Aorta (tissue), 5 donors: ENCODE measurements at regions not wholly inside any gene's neighbourhood (a gene's known extent, or its start where the extent isn't known, plus 50 kb on each side); places are given as distances from the start of the nearest gene placed in this dataset.

ENCODE experiments used
- ATAC-seq: fragments of 200-7000 bp; cut with Tn5 transposase; one replicate; pipeline ENCODE4 v1.9.1; 2022; ENCODE audit warnings: moderate library complexity; ENCODE audit not compliant: low FRiP score
- DNase-seq, 2 donors: peaks; one replicate each; pipeline ENCODE4 v3.0.0-alpha.2; 2020
- H3K27ac ChIP-seq, 2 donors: one replicate each; pipeline ENCODE4 v1.5.1; 2013; ENCODE audit warnings: low read length in 2 of 2, mild to moderate bottlenecking in 2 of 2, moderate library complexity in 2 of 2, control low read depth in 1 of 2, inconsistent platforms in 1 of 2, low read depth in 1 of 2
- H3K27me3 ChIP-seq, 2 donors: one replicate each; pipeline ENCODE4 v1.6.1; 2013; ENCODE audit warnings: control low read depth in 1 of 2, low read length in 1 of 2, mild to moderate bottlenecking in 1 of 2, moderate library complexity in 1 of 2; ENCODE audit not compliant: insufficient read depth in 2 of 2, control insufficient read depth in 1 of 2
- H3K36me3 ChIP-seq, 2 donors: one replicate each; pipeline ENCODE4 v1.6.1; 2013; ENCODE audit warnings: control low read depth in 1 of 2, low read length in 1 of 2, mild to moderate bottlenecking in 1 of 2; ENCODE audit not compliant: insufficient read depth in 2 of 2, control insufficient read depth in 1 of 2
- H3K4me1 ChIP-seq, 2 donors: one replicate each; pipeline ENCODE4 v1.6.1; 2013; ENCODE audit warnings: low read length in 2 of 2, control low read depth in 1 of 2, mild to moderate bottlenecking in 1 of 2, moderate library complexity in 1 of 2; ENCODE audit not compliant: insufficient read depth in 2 of 2, control insufficient read depth in 1 of 2
- H3K4me3 ChIP-seq, 2 donors: one replicate each; pipeline ENCODE4 v1.5.1; 2013; ENCODE audit warnings: low read length in 2 of 2, control low read depth in 1 of 2, mild to moderate bottlenecking in 1 of 2
- H3K9me3 ChIP-seq: one replicate; pipeline ENCODE4 v1.6.1; 2013; ENCODE audit warnings: mild to moderate bottlenecking, low read length; ENCODE audit not compliant: control insufficient read depth
- WGBS, 2 donors: extraction: QIAGEN DNeasy Blood & Tissue Kit; methylation state at CpG; one replicate each; pipeline ENCODE4 v1.1.7; 2013; 5-methylcytosine and 5-hydroxymethylcytosine counted together
- intact Hi-C, 2 donors: fragments of 100-400 bp; cut with DNase I; formaldehyde crosslinking; loops; one replicate each; pipeline versions ENCODE4 v1.14.2 to v1.15.0; 2022
- donor health status: healthy with polysubstance abuse.
- donor health status: Bipolar disorder and iron deficiency.
- donor health status: DM: no; HTN: no; CAD: no.
- donor health status: DM: no; HTN: no; CAD: no.
- donor health status: DM: yes; HTN: yes; CAD: no.

DNA sequence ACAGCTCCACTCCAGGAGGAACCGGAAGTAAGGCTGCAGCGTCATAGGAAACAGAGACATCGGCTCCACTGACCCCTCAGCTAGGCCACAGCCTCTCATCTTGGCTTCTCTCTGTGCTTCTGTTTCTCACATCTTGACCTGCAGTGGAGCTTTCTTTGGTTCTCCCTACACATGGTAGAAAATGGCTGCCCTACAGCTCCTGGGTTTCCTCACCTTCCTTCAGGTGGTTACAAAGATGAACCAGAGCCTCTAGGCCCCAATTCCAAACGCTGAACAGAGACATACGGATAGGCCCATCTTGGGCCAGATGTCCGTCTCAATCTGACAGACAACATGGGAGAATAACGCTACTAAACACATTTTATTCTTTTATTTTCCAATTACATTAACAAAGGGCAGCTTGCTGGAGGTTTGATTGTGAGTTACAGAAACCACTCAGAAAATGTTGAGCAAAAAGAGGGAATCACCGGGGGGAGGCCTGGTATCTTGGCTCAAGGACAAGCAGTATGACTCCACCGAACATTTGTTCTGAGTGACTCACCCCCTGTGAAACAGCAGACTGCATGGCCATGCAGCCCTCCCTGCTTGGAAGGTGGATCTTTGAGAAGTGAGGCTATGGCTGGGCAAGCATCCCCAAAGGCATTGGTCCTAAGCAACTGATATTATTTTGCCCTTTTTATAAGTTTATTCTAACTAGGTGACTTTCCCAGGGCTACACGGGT, 303.5 kb downstream of the CDCA7 start:
- no peaks in the 10 kb centered on the region for H3K4me1 ChIP-seq
- no peaks in the 10 kb centered on the region for H3K36me3 ChIP-seq
- no peak overlapping the region for H3K4me3 ChIP-seq
- WGBS, 2 donors = 67 to 76% methylated on average over 10 of the region's 10 CpGs
- no peak for ATAC-seq
- intact Hi-C loops = no loop called here
- H3K27ac ChIP-seq = no peak overlapping the region
- DNase-seq = peak in 1 of 2 donors; percentile 49
- no peaks in the 10 kb centered on the region for H3K9me3 ChIP-seq
- no peaks in the 10 kb centered on the region for H3K27me3 ChIP-seq

DNA sequence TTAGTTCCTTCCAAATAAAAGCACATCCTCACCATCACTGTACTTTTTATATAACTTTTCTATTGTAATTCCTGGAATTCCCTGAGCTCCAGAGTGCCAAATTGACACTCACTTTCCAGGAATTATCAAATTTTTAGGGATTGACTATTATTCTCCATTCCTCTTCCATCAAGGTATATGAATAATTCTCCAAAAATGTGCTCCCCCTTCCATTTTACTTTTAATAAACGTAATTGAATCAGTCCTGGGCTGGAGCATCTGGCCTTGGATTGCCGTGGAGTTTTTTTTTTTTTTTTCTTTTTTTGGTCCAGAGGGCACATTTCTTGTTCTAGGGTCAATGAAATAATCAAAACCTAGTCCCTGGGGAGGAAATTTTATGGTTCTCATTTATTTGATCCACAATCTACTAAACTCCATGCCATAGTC, 304.3 kb downstream of the CDCA7 start:
- ATAC-seq (no peak), DNase-seq (no peak)
- Histone ChIP-seq H3K9me3 (no peaks in the 10 kb centered on the region), H3K36me3 (no peaks in the 10 kb centered on the region), H3K27ac (no peak overlapping the region), H3K27me3 (no peaks in the 10 kb centered on the region), H3K4me1 (no peaks in the 10 kb centered on the region), H3K4me3 (no peak overlapping the region)
- WGBS, 2 donors = 42% methylated on average over 2 of the region's 2 CpGs
- intact Hi-C loops = no loop called here

DNA sequence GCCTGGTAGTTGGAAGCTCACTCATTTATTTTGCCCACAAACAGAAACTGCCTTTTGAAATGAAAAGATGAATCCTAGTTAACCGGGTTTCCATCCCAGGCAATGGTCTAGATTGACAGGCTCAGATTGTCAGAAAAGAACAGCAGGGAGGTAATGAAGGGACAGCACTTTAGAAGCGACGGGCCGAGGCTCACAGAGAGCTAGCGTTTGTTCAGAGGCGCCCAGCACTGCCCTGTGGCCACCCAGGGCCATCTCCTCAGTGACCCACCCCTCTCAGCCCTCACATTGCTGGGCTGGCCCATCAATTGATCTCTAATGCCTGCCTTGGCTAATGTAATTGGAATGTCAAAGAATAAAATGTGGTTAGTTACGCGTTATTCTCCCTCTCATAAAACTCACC, 304.8 kb downstream of the CDCA7 start:
- H3K4me1 ChIP-seq = no peaks in the 10 kb centered on the region
- DNase-seq (no peak), ATAC-seq (no peak)
- intact Hi-C loops = no loop called here
- no peaks in the 10 kb centered on the region for H3K9me3 ChIP-seq
- WGBS, 2 donors = 94 to 95% methylated on average over 8 of the region's 8 CpGs
- H3K4me3 ChIP-seq = no peak overlapping the region
- no peaks in the 10 kb centered on the region for H3K36me3 ChIP-seq
- no peak overlapping the region for H3K27ac ChIP-seq
- H3K27me3 ChIP-seq = no peaks in the 10 kb centered on the region

DNA sequence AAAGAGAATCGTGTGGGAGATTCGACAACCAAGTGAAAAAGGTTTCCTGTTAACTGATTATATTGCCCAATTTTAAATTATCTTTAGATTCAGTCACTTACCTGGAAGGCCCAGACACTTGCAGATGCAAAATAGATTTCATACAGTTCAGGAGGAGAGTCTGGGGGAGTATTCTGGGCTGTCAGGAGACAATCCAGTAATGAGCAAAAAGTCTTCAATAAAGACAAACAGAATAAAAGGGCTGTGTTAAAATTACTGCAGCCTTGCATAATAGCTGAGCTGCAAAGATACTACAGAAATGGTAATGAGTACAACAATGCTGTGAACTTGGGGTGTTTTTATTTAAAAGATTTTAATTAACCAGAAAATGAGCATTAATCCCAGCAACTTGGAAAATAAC, 303.6 kb downstream of the SP3 start:
- Histone ChIP-seq H3K9me3 (no peaks in the 10 kb centered on the region), H3K4me3 (no peak overlapping the region), H3K27me3 (no peaks in the 10 kb centered on the region), H3K27ac (no peak overlapping the region), H3K36me3 (no peaks in the 10 kb centered on the region), H3K4me1 (no peaks in the 10 kb centered on the region)
- intact Hi-C loops = no loop called here
- DNase-seq (no peak), ATAC-seq (no peak)
- 95 to 98% methylated on average over 2 of the region's 2 CpGs for WGBS, 2 donors

DNA sequence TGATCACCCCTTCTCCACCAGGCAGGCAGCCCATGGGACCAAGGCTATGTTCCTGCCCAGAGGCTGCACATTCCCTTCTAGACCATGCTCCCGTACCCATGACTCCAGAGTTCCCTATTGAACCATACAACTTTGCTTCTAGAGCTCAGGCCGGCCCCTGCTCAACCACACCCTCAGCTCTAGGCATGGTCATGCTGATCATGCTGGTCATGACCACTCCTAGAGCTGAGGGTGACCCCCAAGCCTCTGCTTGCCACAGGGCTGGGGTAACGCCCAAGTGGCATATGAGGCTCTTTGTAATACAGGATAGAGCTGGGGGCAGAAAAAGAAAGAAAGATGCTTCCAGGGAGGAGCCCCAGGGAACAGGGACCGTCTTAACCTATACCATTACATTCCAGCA, 301.8 kb downstream of the SP3 start:
- H3K9me3 ChIP-seq = no peaks in the 10 kb centered on the region
- H3K27ac ChIP-seq = no peak overlapping the region
- 92 to 93% methylated on average over 4 of the region's 4 CpGs for WGBS, 2 donors
- no peaks in the 10 kb centered on the region for H3K4me1 ChIP-seq
- no peak for ATAC-seq
- H3K27me3 ChIP-seq = no peaks in the 10 kb centered on the region
- no peak for DNase-seq
- H3K4me3 ChIP-seq = no peak overlapping the region
- H3K36me3 ChIP-seq = no peaks in the 10 kb centered on the region
- intact Hi-C loops = no loop called here

DNA sequence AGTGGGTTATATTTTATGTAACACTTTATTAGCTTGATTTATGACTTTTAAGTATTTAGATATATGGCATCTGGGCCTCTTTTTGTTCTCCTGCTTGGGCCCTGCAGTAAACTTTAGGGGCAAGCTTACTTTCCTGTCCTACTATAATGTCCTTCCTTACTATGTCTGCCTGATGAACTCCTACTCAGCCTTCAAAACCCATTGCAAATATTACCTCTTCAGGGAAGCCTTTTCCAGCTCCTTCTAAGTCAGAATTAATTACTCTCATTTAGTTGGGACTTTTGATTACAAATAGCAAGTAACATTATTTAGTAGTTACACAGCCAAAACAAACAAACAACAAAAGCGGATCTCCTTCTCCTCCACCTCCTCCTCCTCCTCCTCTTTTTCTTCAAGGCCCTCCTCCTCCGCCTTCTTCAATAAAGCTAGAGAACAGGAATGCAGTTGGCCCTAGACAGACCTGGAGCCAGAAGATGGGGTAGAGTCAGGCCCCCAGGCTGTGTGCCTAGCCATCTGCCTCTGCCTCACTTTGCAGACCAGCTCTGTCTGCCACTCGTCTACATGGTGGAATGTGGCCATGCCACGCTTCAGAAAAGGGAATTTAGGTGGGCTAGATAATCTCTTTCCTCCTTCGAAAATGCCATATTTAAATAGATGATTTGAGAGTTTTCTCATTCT, 301.2 kb downstream of the SP3 start:
- no peaks in the 10 kb centered on the region for H3K36me3 ChIP-seq
- no peak overlapping the region for H3K4me3 ChIP-seq
- no peak overlapping the region for H3K27ac ChIP-seq
- WGBS, 2 donors = 83 to 93% methylated on average over 5 of the region's 5 CpGs
- ATAC-seq = no peak
- H3K27me3 ChIP-seq = no peaks in the 10 kb centered on the region
- peaks cover 2% of the 10 kb centered on the region for H3K9me3 ChIP-seq
- DNase-seq = no peak
- intact Hi-C loops = no loop called here
- no peaks in the 10 kb centered on the region for H3K4me1 ChIP-seq

DNA sequence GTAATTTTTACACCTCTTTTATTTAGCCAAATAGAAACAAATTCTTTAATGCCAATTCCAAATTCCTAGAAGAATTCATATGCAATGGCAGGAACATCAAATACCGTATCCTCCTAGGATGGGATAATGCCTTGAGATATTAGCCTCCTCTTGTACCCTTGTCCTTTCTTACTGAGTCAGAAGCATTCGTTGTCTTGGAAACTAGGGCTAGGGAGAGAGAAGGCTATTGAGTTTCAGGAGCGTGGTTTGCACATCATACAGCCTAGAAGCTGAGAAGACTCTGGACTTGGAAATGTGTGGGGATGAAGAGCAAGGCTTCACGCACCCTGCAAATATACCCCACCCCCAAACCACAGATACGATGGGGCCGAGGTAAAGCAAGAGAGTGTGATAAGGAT, 300.7 kb downstream of the SP3 start:
- 87 to 91% methylated on average over 6 of the region's 6 CpGs for WGBS, 2 donors
- intact Hi-C loops = no loop called here
- ATAC-seq (no peak), DNase-seq (no peak)
- H3K27ac ChIP-seq = no peak overlapping the region
- H3K36me3 ChIP-seq = no peaks in the 10 kb centered on the region
- no peak overlapping the region for H3K4me3 ChIP-seq
- no peaks in the 10 kb centered on the region for H3K4me1 ChIP-seq
- H3K9me3 ChIP-seq = peaks cover 2% of the 10 kb centered on the region
- H3K27me3 ChIP-seq = no peaks in the 10 kb centered on the region

DNA sequence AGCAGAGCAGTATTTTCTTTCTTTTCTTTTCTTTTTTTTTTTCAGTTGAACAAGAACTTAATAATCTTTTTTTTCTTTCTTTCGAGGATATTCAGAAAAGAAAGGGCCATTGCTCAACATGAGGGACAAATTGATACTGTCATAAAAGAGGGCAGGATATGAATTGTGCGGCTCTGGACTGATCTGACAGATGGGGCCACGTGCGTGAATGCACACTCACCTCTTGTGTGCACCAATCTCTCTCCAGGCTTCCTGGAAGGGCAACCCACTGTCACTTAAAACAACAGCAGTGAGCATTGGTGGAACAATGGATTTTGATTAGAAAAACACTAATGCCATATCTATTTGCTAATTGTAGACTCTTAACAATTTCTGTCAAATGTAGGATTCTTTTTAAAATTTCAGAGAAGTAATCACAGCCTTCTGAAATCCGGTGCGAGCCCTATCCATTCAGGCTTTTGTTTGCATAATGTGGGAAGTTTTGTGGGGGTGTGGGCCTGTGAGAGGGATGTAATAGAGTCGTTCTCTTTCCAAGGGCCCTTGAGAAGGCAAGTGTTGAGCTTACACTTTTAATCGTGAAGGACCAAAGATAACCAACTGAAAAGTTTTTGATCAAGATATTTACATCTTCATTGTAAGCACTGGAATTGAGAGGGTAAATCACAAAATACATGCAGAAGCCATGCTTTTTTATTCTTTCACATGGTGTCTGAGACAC, 298.8 kb downstream of the SP3 start:
- H3K4me3 ChIP-seq = no peak overlapping the region
- no peak for DNase-seq
- peaks cover 2% of the 10 kb centered on the region for H3K9me3 ChIP-seq
- no peaks in the 10 kb centered on the region for H3K4me1 ChIP-seq
- H3K27ac ChIP-seq = no peak overlapping the region
- ATAC-seq = no peak
- WGBS, 2 donors = 72 to 82% methylated on average over 8 of the region's 8 CpGs
- intact Hi-C loops = no loop called here
- no peaks in the 10 kb centered on the region for H3K36me3 ChIP-seq
- no peaks in the 10 kb centered on the region for H3K27me3 ChIP-seq

DNA sequence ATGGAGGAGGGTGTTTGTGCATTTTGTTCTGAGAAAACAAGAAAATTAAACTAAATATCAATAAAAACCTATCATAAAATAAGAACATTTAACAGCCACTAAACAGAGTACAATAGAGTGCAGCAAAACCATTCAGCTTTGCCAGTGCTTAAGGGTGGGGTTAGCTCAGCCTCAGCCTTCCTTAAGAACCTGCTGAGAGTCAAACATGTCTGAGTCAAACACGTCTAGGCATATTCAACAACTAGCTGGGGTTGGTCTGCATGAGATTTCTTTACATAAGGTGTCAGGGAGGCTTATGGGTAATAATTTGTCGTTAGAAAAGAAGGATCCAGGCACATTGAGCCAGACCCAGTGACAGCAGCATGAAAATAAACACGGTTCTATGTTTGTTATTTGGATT, 298.2 kb downstream of the SP3 start:
- WGBS, 2 donors = 70 to 77% methylated on average over 3 of the region's 3 CpGs
- no peak overlapping the region for H3K4me3 ChIP-seq
- no peak for DNase-seq
- ATAC-seq = no peak
- H3K27me3 ChIP-seq = no peaks in the 10 kb centered on the region
- peaks cover 2% of the 10 kb centered on the region for H3K9me3 ChIP-seq
- intact Hi-C loops = no loop called here
- H3K36me3 ChIP-seq = no peaks in the 10 kb centered on the region
- no peaks in the 10 kb centered on the region for H3K4me1 ChIP-seq
- H3K27ac ChIP-seq = no peak overlapping the region
